Activated CD8-positive, alpha-beta T cell treated with anti-CD3 and anti-CD28 coated beads for 36 hours (primary cell): ENCODE measurements at regions not wholly inside any gene's neighbourhood (a gene's known extent, or its start where the extent isn't known, plus 50 kb on each side); places are given as distances from the start of the nearest gene placed in this dataset.
"Not testable (repeated sequence)": the region's sequence is repeated elsewhere in the genome, so short reads cannot be mapped to it uniquely, and the experiment has no call there.

Experiments used
- ATAC-seq: fragments of 200-7000 bp; cut with Tn5 transposase; one replicate; pipeline ENCODE4 v1.10.0; 2021; ENCODE audit warnings: mild to moderate bottlenecking, moderate library complexity
- CTCF ChIA-PET: fragments of 350-600 bp; sonication (Branson Sonifier 250); formaldehyde crosslinking; loops from one replicate; lab custom pipeline; 2021; ENCODE audit warnings: antibody characterized with exemption; lab: Charles Lee
- POLR2A ChIA-PET: fragments of 350-600 bp; sonication (Branson Sonifier 250); formaldehyde crosslinking; loops from one replicate; lab custom pipeline; 2021; ENCODE audit warnings: antibody characterized with exemption; lab: Charles Lee
- DNase-seq: peaks from one replicate; pipeline ENCODE4 v3.0.0-alpha.2; 2020
- H3K27ac Mint-ChIP-seq: one replicate; pipeline ENCODE4 v1.8.0; 2021; ENCODE audit warnings: mild to moderate bottlenecking, mixed read lengths
- H3K27me3 Mint-ChIP-seq: one replicate; pipeline ENCODE4 v1.8.0; 2021; ENCODE audit warnings: mixed read lengths
- H3K36me3 Mint-ChIP-seq: one replicate; pipeline ENCODE4 v1.8.0; 2021; ENCODE audit warnings: low read depth, mixed read lengths
- H3K4me1 Mint-ChIP-seq: one replicate; pipeline ENCODE4 v1.8.0; 2021; ENCODE audit warnings: low read depth, mixed read lengths
- H3K4me3 Mint-ChIP-seq: one replicate; pipeline ENCODE4 v1.8.0; 2021; ENCODE audit warnings: mild to moderate bottlenecking, moderate library complexity, mixed read lengths
- H3K9me3 Mint-ChIP-seq: one replicate; pipeline ENCODE4 v1.8.0; 2021; ENCODE audit warnings: mixed read lengths
- intact Hi-C: fragments of 100-400 bp; cut with micrococcal nuclease; formaldehyde crosslinking; loops from one replicate; pipeline ENCODE4 v1.10.0; 2022
- TF ChIP-seq, protein P1 (sequence below): fragments of 200-600 bp; IDR thresholded peaks from one replicate; pipeline ENCODE4 v1.8.0; 2022; ENCODE audit warnings: antibody characterized with exemption, mild to moderate bottlenecking

DNA sequence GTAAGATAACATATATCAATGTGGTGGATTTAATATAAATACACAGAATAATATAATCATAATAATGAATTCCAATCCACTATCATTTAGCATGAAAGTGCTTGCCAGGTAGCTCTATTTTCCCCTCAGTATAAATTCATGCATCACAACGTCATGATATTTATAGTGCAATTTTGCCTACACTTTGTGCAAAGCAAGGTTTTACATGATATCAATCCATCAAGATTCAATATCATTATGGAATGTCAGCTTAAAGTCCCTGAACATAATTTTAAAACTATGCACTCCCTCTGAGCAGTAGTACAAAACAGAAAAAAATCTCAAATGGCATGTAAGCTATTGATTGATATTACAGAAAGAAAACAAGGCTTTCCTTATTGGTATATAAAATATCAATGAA, 962.2 kb upstream of the PCDH20 start:
- ATAC-seq (no peak), DNase-seq (no peak)
- no peak overlapping the region for H3K4me3 Mint-ChIP-seq
- TF ChIP-seq, protein P1, sequence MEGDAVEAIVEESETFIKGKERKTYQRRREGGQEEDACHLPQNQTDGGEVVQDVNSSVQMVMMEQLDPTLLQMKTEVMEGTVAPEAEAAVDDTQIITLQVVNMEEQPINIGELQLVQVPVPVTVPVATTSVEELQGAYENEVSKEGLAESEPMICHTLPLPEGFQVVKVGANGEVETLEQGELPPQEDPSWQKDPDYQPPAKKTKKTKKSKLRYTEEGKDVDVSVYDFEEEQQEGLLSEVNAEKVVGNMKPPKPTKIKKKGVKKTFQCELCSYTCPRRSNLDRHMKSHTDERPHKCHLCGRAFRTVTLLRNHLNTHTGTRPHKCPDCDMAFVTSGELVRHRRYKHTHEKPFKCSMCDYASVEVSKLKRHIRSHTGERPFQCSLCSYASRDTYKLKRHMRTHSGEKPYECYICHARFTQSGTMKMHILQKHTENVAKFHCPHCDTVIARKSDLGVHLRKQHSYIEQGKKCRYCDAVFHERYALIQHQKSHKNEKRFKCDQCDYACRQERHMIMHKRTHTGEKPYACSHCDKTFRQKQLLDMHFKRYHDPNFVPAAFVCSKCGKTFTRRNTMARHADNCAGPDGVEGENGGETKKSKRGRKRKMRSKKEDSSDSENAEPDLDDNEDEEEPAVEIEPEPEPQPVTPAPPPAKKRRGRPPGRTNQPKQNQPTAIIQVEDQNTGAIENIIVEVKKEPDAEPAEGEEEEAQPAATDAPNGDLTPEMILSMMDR, result no peak
- CTCF ChIA-PET, result no interaction called here
- no peaks in the 10 kb centered on the region for H3K27me3 Mint-ChIP-seq
- no peaks in the 10 kb centered on the region for H3K4me1 Mint-ChIP-seq
- intact Hi-C loops, result no loop called here
- POLR2A ChIA-PET, result no interaction called here
- H3K27ac Mint-ChIP-seq, result no peak overlapping the region
- no peaks in the 10 kb centered on the region for H3K36me3 Mint-ChIP-seq
- H3K9me3 Mint-ChIP-seq, result peaks cover 8% of the 10 kb centered on the region

- CTCF ChIA-PET, result no interaction called here
- POLR2A ChIA-PET, result no interaction called here
- Mint-ChIP-seq H3K4me1 (no peaks in the 10 kb centered on the region), H3K27me3 (no peaks in the 10 kb centered on the region), H3K27ac (no peak overlapping the region), H3K4me3 (no peak overlapping the region), H3K36me3 (no peaks in the 10 kb centered on the region), H3K9me3 (peaks cover 5% of the 10 kb centered on the region)
- TF ChIP-seq, protein P1, result no peak
- ATAC-seq (no peak), DNase-seq (no peak)
- intact Hi-C loops, result no loop called here
Observed at GRCh38 chr13:62375653-62376052, 960.0 kb upstream of the PCDH20 start.

- TF ChIP-seq, protein P1, result no peak
- Mint-ChIP-seq H3K4me3 (no peak overlapping the region), H3K27me3 (no peaks in the 10 kb centered on the region), H3K27ac (no peak overlapping the region), H3K9me3 (peaks cover 5% of the 10 kb centered on the region), H3K36me3 (no peaks in the 10 kb centered on the region), H3K4me1 (no peaks in the 10 kb centered on the region)
- ATAC-seq (no peak), DNase-seq (no peak)
- ChIA-PET CTCF (no interaction called here), POLR2A (no interaction called here)
- intact Hi-C loops, result no loop called here
Observed at GRCh38 chr13:62371737-62372136, 956.1 kb upstream of the PCDH20 start.

DNA sequence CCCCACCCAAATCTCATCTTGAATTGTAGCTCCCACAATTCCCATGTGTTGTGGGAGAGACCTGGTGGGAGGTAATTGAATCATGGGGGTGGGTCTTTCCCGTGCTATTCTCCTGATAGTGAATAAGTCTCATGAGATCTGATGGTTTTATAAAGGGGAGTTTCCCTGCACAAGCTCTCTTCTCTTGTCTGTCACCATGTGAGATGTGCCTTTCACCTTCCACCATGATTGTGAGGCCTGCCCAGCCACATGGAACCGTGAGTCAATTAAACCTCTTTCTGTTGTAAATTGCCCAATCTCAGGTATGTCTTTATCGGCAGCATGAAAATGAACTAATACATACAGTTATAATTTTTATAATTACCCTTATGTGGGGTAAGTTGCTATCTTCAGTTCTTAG, 952.3 kb upstream of the PCDH20 start:
- H3K9me3 Mint-ChIP-seq, CTCF ChIA-PET, H3K4me1 Mint-ChIP-seq, DNase-seq, H3K27ac Mint-ChIP-seq, POLR2A ChIA-PET, intact Hi-C loops, H3K4me3 Mint-ChIP-seq, ATAC-seq, H3K36me3 Mint-ChIP-seq, H3K27me3 Mint-ChIP-seq: not testable (repeated sequence)

GRCh38 chr13:62360609-62361008, 945.0 kb upstream of the PCDH20 start:
- Mint-ChIP-seq H3K4me1 (no peaks in the 10 kb centered on the region), H3K4me3 (no peak overlapping the region), H3K27ac (no peak overlapping the region), H3K36me3 (no peaks in the 10 kb centered on the region), H3K27me3 (no peaks in the 10 kb centered on the region), H3K9me3 (peaks cover 2% of the 10 kb centered on the region)
- CTCF ChIA-PET, result no interaction called here
- DNase-seq (no peak), ATAC-seq (no peak)
- POLR2A ChIA-PET, result no interaction called here
- intact Hi-C loops, result no loop called here
- TF ChIP-seq, protein P1, result no peak

DNA sequence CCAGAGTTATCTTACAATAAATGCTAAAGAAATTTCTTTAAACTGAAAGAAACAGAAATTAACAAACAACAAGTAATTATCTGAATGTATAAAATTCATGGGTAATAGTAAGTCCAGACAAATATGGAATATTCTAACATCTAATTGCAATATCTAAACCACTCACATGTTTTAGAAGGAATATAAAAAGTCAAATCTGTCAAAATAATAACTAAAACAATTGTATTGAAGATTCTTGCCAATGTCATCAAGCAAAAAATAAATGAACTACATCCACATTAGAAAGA, 942.9 kb upstream of the PCDH20 start:
- intact Hi-C loops, result no loop called here
- Mint-ChIP-seq H3K4me1 (no peaks in the 10 kb centered on the region), H3K9me3 (peaks cover 2% of the 10 kb centered on the region), H3K27ac (no peak overlapping the region), H3K27me3 (no peaks in the 10 kb centered on the region), H3K36me3 (no peaks in the 10 kb centered on the region), H3K4me3 (no peak overlapping the region)
- CTCF ChIA-PET, result no interaction called here
- TF ChIP-seq, protein P1, result no peak
- ATAC-seq (no peak), DNase-seq (no peak)
- POLR2A ChIA-PET, result no interaction called here
